Spleen (tissue), 7 donors: ENCODE measurements at regions not wholly inside any gene's neighbourhood (a gene's known extent, or its start where the extent isn't known, plus 50 kb on each side); places are given as distances from the start of the nearest gene placed in this dataset.

ENCODE experiments used
- CTCF ChIP-seq, 11 experiments: fragments of 200-600 bp in 7 of 11; fragments of 450-650 bp in 4 of 11; sonication (generic) in 4 of 11; IDR thresholded peaks in 8 of 11; conservative IDR thresholded peaks in 3 of 11; 1 replicate in 7 of 11; 2 replicates in 4 of 11; pipeline versions ENCODE4 v1.4.0 to v1.8.0; 2016 to 2021; ENCODE audit warnings: antibody characterized with exemption in 11 of 11, inconsistent platforms in 4 of 11, mild to moderate bottlenecking in 1 of 11
- POLR2A ChIP-seq, 3 donors: fragments of 450-650 bp; IDR thresholded peaks; one replicate each; pipeline ENCODE4 v1.5.1; 2017; ENCODE audit warnings: antibody characterized with exemption in 3 of 3, mild to moderate bottlenecking in 1 of 3
- donor health status: DM: no; HTN: no; CAD: no; lungs with moderate emphysema.
- donor health status: DM: no; HTN: no; CAD: no.
- donor health status: DM: no; HTN: no; CAD: no.

- no peak for TF ChIP-seq CTCF (IDR thresholded peaks at IDR 0.05 in 8 of 11, conservative IDR thresholded peaks at IDR 0.05 in 3 of 11)
- TF ChIP-seq POLR2A (IDR thresholded peaks at IDR 0.05), result no peak
Observed at GRCh38 chr13:63311587-63311986, 1895.9 kb upstream of the PCDH20 start.
